K562 (cell line): ENCODE measurements at regions not wholly inside any gene's neighbourhood (a gene's known extent, or its start where the extent isn't known, plus 50 kb on each side); places are given as distances from the start of the nearest gene placed in this dataset.
A peak's percentile ranks its signal among the peaks of the same experiment; 100 is the strongest.

Source experiments
- NONO ChIP-seq, 2 experiments: fragments of 200-400 bp in 1 of 2; fragments of 450-650 bp in 1 of 2; formaldehyde crosslinking in 1 of 2; IDR thresholded peaks; 2 replicates each; pipeline ENCODE4 v1.6.1; 2017; ENCODE audit warnings: low read depth in 2 of 2, mild to moderate bottlenecking in 2 of 2, moderate library complexity in 2 of 2, low read length in 1 of 2
- PATZ1 ChIP-seq: fragments of 250-450 bp; sonication (Bioruptor Pico); IDR thresholded peaks from 2 replicates; pipeline ENCODE4 v1.5.0; 2020; ENCODE audit warnings: mild to moderate bottlenecking, borderline replicate concordance
- POLR2A ChIP-seq: fragments of 450-650 bp; conservative IDR thresholded peaks from 2 replicates; pipeline ENCODE4 v1.6.1; 2016
- USF2 ChIP-seq: sonication (generic); formaldehyde crosslinking; IDR thresholded peaks from 2 replicates; pipeline ENCODE4 v1.5.0; 2020; ENCODE audit warnings: missing genetic modification reagents

GRCh38 chr1:109818271-109818987 lies 54.7 kb upstream of the EPS8L3 start:
- TF ChIP-seq PATZ1 (CRISPR knock-in tag) (no peak), USF2 (no peak), NONO (IDR thresholded peaks at IDR 0.05; ENCODE audit: low read depth in 2 of 2, low read length in 1 of 2) (peak in 1 of 2 experiments; percentile 96; a peak in 2 of 4 replicates), POLR2A (no peak)
